Karpas-422 (cell line): ENCODE measurements at regions not wholly inside any gene's neighbourhood (a gene's known extent, or its start where the extent isn't known, plus 50 kb on each side); places are given as distances from the start of the nearest gene placed in this dataset.

ENCODE experiments used
- DNase-seq: peaks from one replicate; pipeline ENCODE4 v3.0.0-alpha.2; 2015
- H2AFZ ChIP-seq: fragments of 200-600 bp; sonication (generic); 2 replicates; pipeline ENCODE4 v1.6.1; 2014; ENCODE audit warnings: antibody characterized with exemption, low read length, mixed read lengths
- H3K27ac ChIP-seq: fragments of 200-600 bp; sonication (generic); 2 replicates; pipeline ENCODE4 v1.5.1; 2014; ENCODE audit warnings: mild to moderate bottlenecking, low read length, moderate library complexity
- H3K27me3 ChIP-seq: fragments of 200-600 bp; sonication (generic); 2 replicates; pipeline ENCODE4 v1.6.1; 2014; ENCODE audit warnings: low read length, mixed read lengths
- H3K36me3 ChIP-seq: fragments of 200-600 bp; sonication (generic); 2 replicates; pipeline ENCODE4 v1.6.1; 2014; ENCODE audit warnings: low read length, mixed read lengths; ENCODE audit not compliant: insufficient read depth
- H3K4me1 ChIP-seq: fragments of 200-600 bp; sonication (generic); 2 replicates; pipeline ENCODE4 v1.6.1; 2014; ENCODE audit warnings: mild to moderate bottlenecking, low read length, mixed read lengths
- H3K4me2 ChIP-seq: fragments of 200-600 bp; sonication (generic); 2 replicates; pipeline ENCODE4 v1.6.1; 2014; ENCODE audit warnings: low read length, low read depth, mild to moderate bottlenecking; ENCODE audit not compliant: poor library complexity, severe bottlenecking
- H3K4me3 ChIP-seq: fragments of 200-600 bp; sonication (generic); 2 replicates; pipeline ENCODE4 v1.5.1; 2014; ENCODE audit warnings: mild to moderate bottlenecking, antibody characterized with exemption, low read length, mixed read lengths
- H3K79me2 ChIP-seq: fragments of 200-600 bp; sonication (generic); 2 replicates; pipeline ENCODE4 v1.6.1; 2014; ENCODE audit warnings: mild to moderate bottlenecking, low read length, mixed read lengths
- H3K9ac ChIP-seq: fragments of 200-600 bp; sonication (generic); 2 replicates; pipeline ENCODE4 v1.6.0; 2014; ENCODE audit warnings: low read length
- H3K9me2 ChIP-seq: fragments of 200-600 bp; sonication (generic), shearing (Covaris generic); replicated peaks from 2 replicates; pipeline ENCODE4 v1.6.0; 2014; ENCODE audit warnings: mild to moderate bottlenecking, low read length, moderate library complexity; ENCODE audit not compliant: insufficient read depth
- H3K9me3 ChIP-seq: fragments of 300-700, 200-600 bp; sonication (generic); 2 replicates; pipeline ENCODE4 v1.6.1; 2014; ENCODE audit warnings: low read length, mixed read lengths
- H4K20me1 ChIP-seq: fragments of 200-600 bp; sonication (generic); 2 replicates; pipeline ENCODE4 v1.6.1; 2014; ENCODE audit warnings: mild to moderate bottlenecking, antibody characterized with exemption, low read length, low read depth; ENCODE audit not compliant: insufficient read depth

- Histone ChIP-seq H3K27ac (no peak overlapping the region), H4K20me1 (no peaks in the 10 kb centered on the region), H3K4me3 (no peak overlapping the region), H3K9me2 (no peaks in the 10 kb centered on the region), H3K27me3 (no peaks in the 10 kb centered on the region), H3K4me2 (no peak overlapping the region), H3K36me3 (no peaks in the 10 kb centered on the region), H2AFZ (no peak overlapping the region), H3K9me3 (no peaks in the 10 kb centered on the region), H3K79me2 (no peaks in the 10 kb centered on the region), H3K9ac (no peak overlapping the region), H3K4me1 (no peaks in the 10 kb centered on the region)
- DNase-seq = no peak
Measured at GRCh38 chr10:44853148-44853734, 57.9 kb upstream of the TMEM72 start.

- no peaks in the 10 kb centered on the region for H3K9me3 ChIP-seq
- H3K4me1 ChIP-seq = no peaks in the 10 kb centered on the region
- no peak overlapping the region for H3K27ac ChIP-seq
- H3K79me2 ChIP-seq = no peaks in the 10 kb centered on the region
- H3K4me3 ChIP-seq = no peak overlapping the region
- no peak for DNase-seq
- no peak overlapping the region for H2AFZ ChIP-seq
- no peak overlapping the region for H3K9ac ChIP-seq
- no peaks in the 10 kb centered on the region for H4K20me1 ChIP-seq
- H3K36me3 ChIP-seq = no peaks in the 10 kb centered on the region
- no peaks in the 10 kb centered on the region for H3K27me3 ChIP-seq
- H3K4me2 ChIP-seq = no peak overlapping the region
- no peaks in the 10 kb centered on the region for H3K9me2 ChIP-seq
Measured at GRCh38 chr10:44853796-44854195, 57.3 kb upstream of the TMEM72 start.

DNA sequence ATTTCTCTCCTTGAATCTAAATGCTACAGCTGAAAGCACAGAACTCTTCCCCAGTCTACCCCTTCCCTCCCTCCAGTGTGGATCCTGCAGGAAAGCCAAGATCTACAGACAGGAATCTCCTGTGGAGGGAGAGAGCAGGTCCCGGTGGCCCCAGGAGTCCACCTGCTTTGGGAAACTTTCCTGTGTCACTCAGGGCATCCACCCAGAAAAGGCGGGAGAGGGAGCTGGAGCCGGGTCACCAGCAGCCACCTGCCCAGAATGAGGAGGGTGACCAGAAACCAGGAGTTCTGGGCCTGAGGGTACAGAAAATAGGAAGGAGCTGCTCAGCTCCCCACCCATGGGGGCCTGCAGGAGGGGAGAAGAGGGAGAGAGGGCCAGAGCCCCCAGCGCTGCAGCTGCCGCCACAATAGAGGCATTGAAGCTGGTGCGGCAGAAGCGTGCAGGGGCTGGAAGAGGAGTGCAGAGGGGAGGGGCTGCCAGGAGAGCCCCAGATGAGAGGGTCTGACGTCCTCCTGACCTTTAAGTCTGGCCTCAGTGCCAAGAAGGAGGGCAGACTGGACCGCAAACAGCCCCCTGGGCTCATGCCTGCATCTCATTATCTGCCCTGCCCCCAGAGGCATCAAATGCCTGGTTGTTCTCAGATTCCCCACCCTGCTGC is 56.3 kb upstream of the TMEM72 start:
- H3K4me2 ChIP-seq = no peak overlapping the region
- no peaks in the 10 kb centered on the region for H3K9me3 ChIP-seq
- H3K27me3 ChIP-seq = no peaks in the 10 kb centered on the region
- H3K4me3 ChIP-seq = no peak overlapping the region
- no peak for DNase-seq
- no peaks in the 10 kb centered on the region for H3K79me2 ChIP-seq
- no peak overlapping the region for H3K27ac ChIP-seq
- H3K9me2 ChIP-seq = no peaks in the 10 kb centered on the region
- H3K9ac ChIP-seq = no peak overlapping the region
- no peaks in the 10 kb centered on the region for H4K20me1 ChIP-seq
- no peak overlapping the region for H2AFZ ChIP-seq
- H3K36me3 ChIP-seq = no peaks in the 10 kb centered on the region
- H3K4me1 ChIP-seq = no peaks in the 10 kb centered on the region

GRCh38 chr10:44856696-44857095 is 54.4 kb upstream of the TMEM72 start:
- H3K9me2 ChIP-seq = no peaks in the 10 kb centered on the region
- no peak overlapping the region for H2AFZ ChIP-seq
- peaks cover 4% of the 10 kb centered on the region for H3K4me1 ChIP-seq
- H3K27me3 ChIP-seq = no peaks in the 10 kb centered on the region
- H3K9ac ChIP-seq = no peak overlapping the region
- H3K79me2 ChIP-seq = no peaks in the 10 kb centered on the region
- H3K36me3 ChIP-seq = no peaks in the 10 kb centered on the region
- no peak overlapping the region for H3K4me3 ChIP-seq
- no peak overlapping the region for H3K27ac ChIP-seq
- DNase-seq = no peak
- H4K20me1 ChIP-seq = no peaks in the 10 kb centered on the region
- no peak overlapping the region for H3K4me2 ChIP-seq
- H3K9me3 ChIP-seq = no peaks in the 10 kb centered on the region

GRCh38 chr10:44857363-44858016 is 53.6 kb upstream of the TMEM72 start:
- no peaks in the 10 kb centered on the region for H3K9me2 ChIP-seq
- no peaks in the 10 kb centered on the region for H3K36me3 ChIP-seq
- no peak overlapping the region for H3K4me3 ChIP-seq
- no peak overlapping the region for H2AFZ ChIP-seq
- no peaks in the 10 kb centered on the region for H4K20me1 ChIP-seq
- no peak overlapping the region for H3K9ac ChIP-seq
- peak; percentile 84 for DNase-seq
- H3K4me1 ChIP-seq = peaks cover 12% of the 10 kb centered on the region
- H3K4me2 ChIP-seq = no peak overlapping the region
- no peaks in the 10 kb centered on the region for H3K9me3 ChIP-seq
- H3K27me3 ChIP-seq = no peaks in the 10 kb centered on the region
- H3K79me2 ChIP-seq = no peaks in the 10 kb centered on the region
- no peak overlapping the region for H3K27ac ChIP-seq

GRCh38 chr10:44858017-44858371 is 53.1 kb upstream of the TMEM72 start:
- Histone ChIP-seq H3K4me3 (no peak overlapping the region), H3K9me3 (no peaks in the 10 kb centered on the region), H3K36me3 (no peaks in the 10 kb centered on the region), H2AFZ (no peak overlapping the region), H3K9ac (no peak overlapping the region), H3K27ac (no peak overlapping the region), H3K9me2 (no peaks in the 10 kb centered on the region), H3K4me1 (peaks cover 14% of the 10 kb centered on the region), H4K20me1 (no peaks in the 10 kb centered on the region), H3K79me2 (no peaks in the 10 kb centered on the region), H3K27me3 (no peaks in the 10 kb centered on the region), H3K4me2 (no peak overlapping the region)
- DNase-seq = no peak

DNA sequence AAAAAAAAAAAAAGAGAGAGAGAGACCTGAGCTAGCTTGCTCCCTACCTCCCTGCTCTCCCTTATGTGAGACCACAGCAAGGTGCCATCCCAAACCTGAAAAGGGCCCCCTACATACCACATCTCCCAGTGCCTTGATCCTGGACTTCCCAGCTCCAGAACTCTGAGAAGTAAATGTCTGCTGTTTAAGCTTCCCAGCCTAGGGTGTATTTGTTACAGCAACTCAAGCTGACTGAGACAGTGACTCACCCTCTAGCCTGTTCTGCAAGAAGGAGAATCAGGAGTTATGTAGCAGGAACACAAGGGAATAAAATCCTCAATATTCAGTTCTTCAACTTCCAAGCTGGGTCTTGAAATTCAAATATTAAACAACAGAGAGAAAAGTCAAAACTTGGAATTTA is 52.1 kb upstream of the TMEM72 start:
- Histone ChIP-seq H3K9me3 (no peaks in the 10 kb centered on the region), H4K20me1 (no peaks in the 10 kb centered on the region), H3K36me3 (no peaks in the 10 kb centered on the region), H3K4me1 (peaks cover 14% of the 10 kb centered on the region), H3K9me2 (no peaks in the 10 kb centered on the region), H3K4me3 (no peak overlapping the region), H3K4me2 (no peak overlapping the region), H2AFZ (no peak overlapping the region), H3K27me3 (no peaks in the 10 kb centered on the region), H3K27ac (no peak overlapping the region), H3K9ac (no peak overlapping the region), H3K79me2 (no peaks in the 10 kb centered on the region)
- DNase-seq = no peak

GRCh38 chr10:44859546-44860285 is 51.4 kb upstream of the TMEM72 start:
- Histone ChIP-seq H3K4me3 (no peak overlapping the region), H3K27me3 (no peaks in the 10 kb centered on the region), H3K9me2 (no peaks in the 10 kb centered on the region), H3K27ac (no peak overlapping the region), H2AFZ (no peak overlapping the region), H3K36me3 (no peaks in the 10 kb centered on the region), H3K4me2 (no peak overlapping the region), H3K9ac (no peak overlapping the region), H3K79me2 (no peaks in the 10 kb centered on the region), H3K4me1 (peaks cover 14% of the 10 kb centered on the region), H4K20me1 (no peaks in the 10 kb centered on the region), H3K9me3 (no peaks in the 10 kb centered on the region)
- DNase-seq = no peak
